ENCODE measurements at regions not wholly inside any gene's neighbourhood (a gene's known extent, or its start where the extent isn't known, plus 50 kb on each side); places are given as distances from the start of the nearest gene placed in this dataset.
A peak's percentile ranks its signal among the peaks of the same experiment; 100 is the strongest.

DNA sequence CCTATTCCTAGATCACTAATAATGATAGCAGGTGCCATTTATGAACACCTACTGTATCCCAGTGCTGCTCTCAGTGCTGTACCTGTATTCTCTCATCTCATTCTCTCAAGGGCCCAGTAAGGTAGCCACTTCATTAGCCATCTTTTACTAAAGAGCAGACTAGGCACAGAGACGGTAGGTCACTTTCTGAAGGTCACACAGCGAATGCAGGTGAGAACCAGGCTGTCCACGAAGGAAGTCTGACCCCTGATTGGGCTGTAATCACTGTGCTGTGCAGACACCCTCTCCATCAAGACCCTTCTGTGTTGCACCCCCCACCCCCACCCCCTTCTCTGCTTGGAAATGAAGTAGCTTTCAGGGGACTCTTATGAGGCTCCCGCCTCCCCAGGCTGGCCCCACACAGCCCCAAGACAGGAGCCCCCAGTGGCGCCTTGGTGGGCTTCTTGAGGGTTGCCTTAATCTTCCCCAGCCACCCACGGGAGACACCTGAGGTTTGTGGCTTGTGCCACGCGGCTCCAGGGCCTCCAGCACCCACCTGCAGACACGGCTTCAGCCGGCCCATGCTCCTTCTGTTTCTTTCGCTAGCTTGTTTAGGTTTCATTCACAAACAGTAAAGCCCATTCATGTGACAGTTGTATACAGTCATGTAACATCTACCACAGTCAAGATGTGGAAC lies 81.7 kb upstream of the FAM20C start:
- H3K9me3 ChIP-seq = no peaks in the 10 kb centered on the region
- no peak overlapping the region for H3K4me3 ChIP-seq
- peak; percentile 44 for DNase-seq
- no peaks in the 10 kb centered on the region for H3K36me3 ChIP-seq
- ATAC-seq = no peak
- no peaks in the 10 kb centered on the region for H3K27me3 ChIP-seq
- intact Hi-C loops (cut with DNase I) = no loop called here
- TF ChIP-seq, protein P1, sequence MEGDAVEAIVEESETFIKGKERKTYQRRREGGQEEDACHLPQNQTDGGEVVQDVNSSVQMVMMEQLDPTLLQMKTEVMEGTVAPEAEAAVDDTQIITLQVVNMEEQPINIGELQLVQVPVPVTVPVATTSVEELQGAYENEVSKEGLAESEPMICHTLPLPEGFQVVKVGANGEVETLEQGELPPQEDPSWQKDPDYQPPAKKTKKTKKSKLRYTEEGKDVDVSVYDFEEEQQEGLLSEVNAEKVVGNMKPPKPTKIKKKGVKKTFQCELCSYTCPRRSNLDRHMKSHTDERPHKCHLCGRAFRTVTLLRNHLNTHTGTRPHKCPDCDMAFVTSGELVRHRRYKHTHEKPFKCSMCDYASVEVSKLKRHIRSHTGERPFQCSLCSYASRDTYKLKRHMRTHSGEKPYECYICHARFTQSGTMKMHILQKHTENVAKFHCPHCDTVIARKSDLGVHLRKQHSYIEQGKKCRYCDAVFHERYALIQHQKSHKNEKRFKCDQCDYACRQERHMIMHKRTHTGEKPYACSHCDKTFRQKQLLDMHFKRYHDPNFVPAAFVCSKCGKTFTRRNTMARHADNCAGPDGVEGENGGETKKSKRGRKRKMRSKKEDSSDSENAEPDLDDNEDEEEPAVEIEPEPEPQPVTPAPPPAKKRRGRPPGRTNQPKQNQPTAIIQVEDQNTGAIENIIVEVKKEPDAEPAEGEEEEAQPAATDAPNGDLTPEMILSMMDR (IDR thresholded peaks at IDR 0.05) = no peak
- H3K4me1 ChIP-seq = no peaks in the 10 kb centered on the region
- H3K27ac ChIP-seq = no peak overlapping the region

DNA sequence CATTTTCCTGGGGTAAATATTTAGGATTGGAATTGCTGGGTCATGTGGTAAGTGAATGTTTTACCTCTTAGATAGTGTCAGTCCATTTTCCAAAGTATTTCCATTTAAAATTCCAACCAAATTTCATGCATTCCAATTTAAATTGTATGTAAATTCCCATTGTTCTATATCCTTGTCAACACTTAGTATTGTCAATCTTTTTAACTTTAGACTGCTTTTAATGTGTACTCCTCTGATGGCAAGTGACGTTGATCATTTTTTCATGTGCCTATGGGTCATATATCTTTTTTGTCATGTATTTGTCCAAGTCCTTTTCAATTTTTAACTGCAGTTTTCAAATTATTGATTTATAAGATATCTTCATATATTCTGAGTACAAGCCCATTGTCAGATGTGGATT lies 80.8 kb upstream of the FAM20C start:
- no peak for ATAC-seq
- no peak for DNase-seq
- peaks cover 8% of the 10 kb centered on the region for H3K4me1 ChIP-seq

DNA sequence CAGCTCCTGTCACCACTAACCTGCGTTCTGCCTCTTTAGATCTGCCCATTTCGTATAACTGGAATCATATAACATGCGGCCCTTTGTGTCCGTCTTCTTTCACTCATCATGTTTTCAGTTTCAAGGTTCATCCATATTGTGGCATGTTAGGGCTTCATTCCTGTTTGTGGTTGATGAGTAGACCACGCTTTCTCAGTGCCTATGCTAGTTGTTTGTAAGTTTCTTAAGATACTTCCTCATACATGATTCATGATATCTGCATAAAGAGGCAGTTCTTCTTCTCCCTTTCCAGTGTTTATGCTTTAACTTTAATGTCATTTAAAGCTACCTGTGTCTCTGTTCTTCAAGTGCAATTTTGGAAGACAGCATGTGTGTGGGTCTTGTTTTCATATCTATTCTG lies 79.5 kb upstream of the FAM20C start:
- Histone ChIP-seq H3K4me3 (no peak overlapping the region), H3K27me3 (no peaks in the 10 kb centered on the region), H3K9me3 (no peaks in the 10 kb centered on the region), H3K27ac (no peak overlapping the region), H3K36me3 (no peaks in the 10 kb centered on the region), H3K4me1 (peaks cover 8% of the 10 kb centered on the region)
- TF ChIP-seq, protein P1 (IDR thresholded peaks at IDR 0.05) = no peak
- intact Hi-C loops (cut with DNase I) = no loop called here
- DNase-seq (no peak), ATAC-seq (peak; percentile 59)

More for the DNA sequence above, 80.8 kb upstream of the FAM20C start:
- intact Hi-C loops (cut with DNase I) = no loop called here
- H3K4me3 ChIP-seq = no peak overlapping the region
- H3K27me3 ChIP-seq = no peaks in the 10 kb centered on the region
- no peaks in the 10 kb centered on the region for H3K9me3 ChIP-seq
- H3K36me3 ChIP-seq = no peaks in the 10 kb centered on the region
- TF ChIP-seq, protein P1 (IDR thresholded peaks at IDR 0.05) = no peak
- H3K27ac ChIP-seq = no peak overlapping the region

DNA sequence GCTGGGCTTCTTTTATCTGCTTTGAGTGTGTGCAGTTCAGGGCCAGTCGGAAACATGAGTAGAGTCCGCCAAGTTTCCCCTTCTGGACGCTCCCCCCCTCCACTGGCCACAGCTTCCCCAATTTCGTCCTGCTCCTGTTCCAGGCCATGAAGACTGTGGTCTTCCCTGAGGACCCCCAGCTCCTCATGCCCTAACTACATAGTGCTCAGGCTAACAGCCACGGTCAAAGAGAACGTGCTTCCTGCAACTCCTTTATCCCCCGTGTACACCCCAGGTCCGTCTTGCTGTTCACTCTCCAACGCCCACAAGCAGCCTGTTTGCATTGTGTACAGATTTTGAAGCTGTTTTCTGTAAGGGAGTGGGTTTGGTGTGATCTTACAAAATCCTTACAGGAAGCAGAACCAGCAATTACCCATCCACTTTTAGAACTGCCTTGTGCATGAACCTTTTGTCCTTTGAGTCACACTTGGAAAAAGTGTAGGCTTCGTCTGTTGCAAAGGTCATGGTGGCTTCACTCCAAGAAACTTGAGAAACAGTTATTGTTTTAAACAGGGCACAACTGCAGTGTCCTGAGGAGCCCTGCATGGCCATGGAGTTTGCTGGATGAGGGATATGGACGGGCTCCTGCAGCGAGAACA lies 77.0 kb upstream of the FAM20C start:
- ATAC-seq (peak; percentile 68), DNase-seq (peak; percentile 76)
- intact Hi-C loops (cut with DNase I) = no loop called here
- no peak overlapping the region for H3K27ac ChIP-seq
- no peaks in the 10 kb centered on the region for H3K36me3 ChIP-seq
- TF ChIP-seq, protein P1 (IDR thresholded peaks at IDR 0.05) = no peak
- H3K4me3 ChIP-seq = no peak overlapping the region
- H3K4me1 ChIP-seq = peaks cover 16% of the 10 kb centered on the region
- no peaks in the 10 kb centered on the region for H3K9me3 ChIP-seq
- H3K27me3 ChIP-seq = no peaks in the 10 kb centered on the region

DNA sequence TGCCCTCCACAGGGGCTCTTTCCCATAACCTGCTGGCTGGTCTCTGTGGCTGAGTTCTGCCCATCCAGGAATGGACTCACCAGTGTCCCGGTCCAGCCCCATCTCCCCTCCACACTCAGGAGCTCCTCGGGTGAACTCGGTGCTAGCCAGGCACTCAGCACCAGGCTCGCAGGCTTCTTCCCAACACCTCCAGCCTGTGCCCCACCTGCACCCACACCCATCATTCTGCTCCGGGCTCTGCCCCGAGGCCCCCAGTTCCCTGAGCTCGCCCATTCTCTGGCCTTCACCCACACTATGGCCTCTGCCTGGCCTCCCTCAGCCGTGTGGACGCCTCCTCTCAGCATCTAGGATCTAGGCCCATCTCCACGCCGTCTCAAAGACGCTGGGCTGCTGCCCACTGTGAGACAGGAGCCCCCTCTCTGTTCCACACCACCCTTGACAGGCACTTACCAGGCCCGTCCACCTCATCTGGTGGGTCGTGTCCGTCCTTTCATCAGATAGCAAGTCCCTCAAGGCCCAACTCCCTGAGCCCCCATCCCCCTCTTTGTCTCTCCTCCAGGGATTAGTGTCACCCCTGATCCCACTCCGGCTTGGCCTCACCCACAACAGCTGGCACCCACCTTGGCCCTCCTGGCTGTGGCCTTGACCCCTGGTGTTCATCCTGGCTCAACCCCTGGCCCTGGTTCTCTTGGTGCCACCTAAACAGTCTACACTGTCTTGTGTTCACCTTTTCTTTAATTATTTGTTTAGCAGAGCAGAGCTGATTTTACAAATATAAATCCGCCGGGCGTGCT lies 76.0 kb upstream of the FAM20C start:
- Histone ChIP-seq H3K36me3 (no peaks in the 10 kb centered on the region), H3K27me3 (no peaks in the 10 kb centered on the region), H3K9me3 (no peaks in the 10 kb centered on the region), H3K4me1 (peaks cover 16% of the 10 kb centered on the region), H3K27ac (peak overlapping the region; percentile 47), H3K4me3 (no peak overlapping the region)
- intact Hi-C loops (cut with DNase I) = no loop called here
- DNase-seq = no peak
- ATAC-seq = no peak
- TF ChIP-seq, protein P1 (IDR thresholded peaks at IDR 0.05) = no peak
